GM12878 (cell line): ENCODE measurements at regions not wholly inside any gene's neighbourhood (a gene's known extent, or its start where the extent isn't known, plus 50 kb on each side); places are given as distances from the start of the nearest gene placed in this dataset.

Source experiments
- ATAC-seq: fragments of 200-7000 bp; cut with Tn5 transposase; 3 replicates; pipeline ENCODE4 v1.9.1; 2020; ENCODE audit warnings: mild to moderate bottlenecking, moderate library complexity
- BruUV-seq: library from RNA; stranded (reverse); fragments of 400-500 nt; replicated peaks from 2 replicates; lab custom pipeline; 2021; lab: Mats Ljungman, UMichigan
- CTCF ChIA-PET: fragments of 300-600 bp; sonication (Branson Sonifier 250); formaldehyde crosslinking; extraction: SDS; loops from one replicate; lab custom pipeline; 2021; ENCODE audit warnings: inconsistent platforms; lab: Yijun Ruan, JAX
- POLR2A ChIA-PET: fragments of 350-600 bp; formaldehyde crosslinking; extraction: SDS; loops from one replicate; lab custom pipeline; 2021; ENCODE audit warnings: inconsistent platforms; lab: Charles Lee
- RAD21 ChIA-PET: fragments of 300-600 bp; sonication (Branson Sonifier 250); formaldehyde crosslinking; loops from one replicate; lab custom pipeline; 2023; ENCODE audit warnings: antibody characterized with exemption; ENCODE audit not compliant: unreplicated experiment; lab: Charles Lee
- SMC1A ChIA-PET: fragments of 300-600 bp; sonication (Branson Sonifier 250); formaldehyde crosslinking; loops from one replicate; lab custom pipeline; 2023; ENCODE audit not compliant: unreplicated experiment, uncharacterized antibody; lab: Charles Lee
- DNase-seq: peaks from one replicate; pipeline ENCODE4 v3.0.0-alpha.2; 2011; ENCODE audit warnings: low read depth, low spot score
- FAIRE-seq: peaks from 3 replicates; lab custom pipeline; 2011; peaks lifted over from hg19 to GRCh38; lab: Jason Lieb, UNC
- H2AFZ ChIP-seq: 2 replicates; pipeline ENCODE4 v1.6.0; 2011; ENCODE audit warnings: low read depth, low read length, control low read depth; ENCODE audit not compliant: control insufficient read depth
- H3K27ac ChIP-seq: 2 replicates; pipeline ENCODE4 v1.5.1; 2011; ENCODE audit warnings: control low read depth; ENCODE audit not compliant: control insufficient read depth, insufficient read depth
- H3K27me3 ChIP-seq, 2 experiments: replicated peaks in 1 of 2; 2 replicates each; pipeline versions ENCODE4 v1.6.0 to v1.6.1; 2011; ENCODE audit warnings: low read length in 1 of 2; ENCODE audit not compliant: control insufficient read depth in 2 of 2, insufficient read depth in 2 of 2
- H3K36me3 ChIP-seq, 2 experiments: 2 replicates each; pipeline ENCODE4 v1.5.1; 2011; ENCODE audit warnings: low read length in 1 of 2; ENCODE audit not compliant: control insufficient read depth in 2 of 2, insufficient read depth in 2 of 2
- H3K4me1 ChIP-seq: 2 replicates; pipeline ENCODE4 v1.6.1; 2011; ENCODE audit warnings: mild to moderate bottlenecking, low read length, moderate library complexity, mixed read lengths; ENCODE audit not compliant: control insufficient read depth, insufficient read depth
- H3K4me2 ChIP-seq: 2 replicates; pipeline ENCODE4 v1.6.0; 2011; ENCODE audit warnings: control low read depth; ENCODE audit not compliant: control insufficient read depth, insufficient read depth
- H3K4me3 ChIP-seq: fragments of 200-600 bp; sonication (generic); 2 replicates; pipeline ENCODE4 v1.5.1; 2016
- H3K79me2 ChIP-seq: 2 replicates; pipeline ENCODE4 v1.6.0; 2011; ENCODE audit warnings: low read length; ENCODE audit not compliant: control insufficient read depth, insufficient read depth
- H3K9ac ChIP-seq: 2 replicates; pipeline ENCODE4 v1.8.0; 2011; ENCODE audit warnings: low read length, control low read depth, mixed read lengths; ENCODE audit not compliant: control insufficient read depth, insufficient read depth
- H3K9me3 ChIP-seq: replicated peaks from 3 replicates; pipeline ENCODE4 v1.5.1; 2011; ENCODE audit warnings: mild to moderate bottlenecking, low read length; ENCODE audit not compliant: control insufficient read depth, insufficient read depth
- H4K20me1 ChIP-seq: 2 replicates; pipeline ENCODE4 v1.6.0; 2011; ENCODE audit not compliant: control insufficient read depth, insufficient read depth
- BMI1 ChIP-seq: fragments of 450-650 bp; IDR thresholded peaks from 2 replicates; pipeline ENCODE4 v1.6.1; 2016; ENCODE audit warnings: mild to moderate bottlenecking, moderate library complexity, borderline replicate concordance
- E4F1 ChIP-seq: fragments of 450-650 bp; IDR thresholded peaks from 2 replicates; pipeline ENCODE4 v1.6.1; 2018; ENCODE audit warnings: borderline replicate concordance, mild to moderate bottlenecking; ENCODE audit not compliant: partially characterized antibody
- EGR1 ChIP-seq, 2 experiments: IDR thresholded peaks; 1 replicate in 1 of 2; 2 replicates in 1 of 2; pipeline ENCODE4 v1.6.1; 2011 to 2012; ENCODE audit warnings: low read depth in 2 of 2, low read length in 2 of 2, borderline replicate concordance in 1 of 2, mild to moderate bottlenecking in 1 of 2, moderate library complexity in 1 of 2
- ESRRA ChIP-seq: IDR thresholded peaks from 2 replicates; pipeline ENCODE4 v1.6.1; 2012; ENCODE audit warnings: mild to moderate bottlenecking, low read length, improper control_type of control experiment
- EZH2 ChIP-seq: IDR thresholded peaks from 2 replicates; pipeline ENCODE4 v1.6.1; 2012; ENCODE audit warnings: low read depth, mild to moderate bottlenecking, control low read depth, inconsistent platforms, low read length, borderline replicate concordance; ENCODE audit not compliant: control insufficient read depth
- GATAD2B ChIP-seq: fragments of 450-650 bp; conservative IDR thresholded peaks from 2 replicates; pipeline ENCODE4 v1.6.1; 2017; ENCODE audit warnings: low read depth, mild to moderate bottlenecking, moderate library complexity
- HSF1 ChIP-seq: fragments of 150-350 bp; IDR thresholded peaks from 2 replicates; pipeline ENCODE4 v1.6.1; 2014; ENCODE audit warnings: mild to moderate bottlenecking, low read depth, low read length
- NR2C1 ChIP-seq: fragments of 450-650 bp; IDR thresholded peaks from 2 replicates; pipeline ENCODE4 v1.6.1; 2017; ENCODE audit warnings: antibody characterized with exemption, mild to moderate bottlenecking, moderate library complexity
- SMAD1 ChIP-seq: fragments of 450-650 bp; IDR thresholded peaks from 2 replicates; pipeline ENCODE4 v1.6.1; 2018; ENCODE audit warnings: mild to moderate bottlenecking, low read depth; ENCODE audit not compliant: partially characterized antibody
- SPI1 ChIP-seq: IDR thresholded peaks from 2 replicates; pipeline ENCODE4 v1.6.1; 2011; ENCODE audit warnings: low read depth, mild to moderate bottlenecking, low read length, moderate library complexity, borderline replicate concordance; ENCODE audit not compliant: insufficient read depth
- SREBF1 ChIP-seq: IDR thresholded peaks from 2 replicates; pipeline ENCODE4 v1.6.1; 2012; ENCODE audit warnings: mild to moderate bottlenecking, low read length
- TBL1XR1 ChIP-seq: IDR thresholded peaks from 2 replicates; pipeline ENCODE4 v1.6.1; 2012; ENCODE audit warnings: low read depth, low read length, improper control_type of control experiment
- YY1 ChIP-seq: IDR thresholded peaks from 2 replicates; pipeline ENCODE4 v1.6.1; 2011; ENCODE audit warnings: low read depth, mild to moderate bottlenecking, low read length
- WGBS: methylation state at CpG from one replicate; pipeline ENCODE4 v1.1.6; 2016; ENCODE audit warnings: low lambda C conversion rate; ENCODE audit not compliant: insufficient replicate concordance, insufficient coverage; ENCODE audit errors: missing lambda C conversion rate; 5-methylcytosine and 5-hydroxymethylcytosine counted together
- in situ Hi-C: fragments of 300-500 bp; cut with MboI; formaldehyde crosslinking; loops from 9 replicates; pipeline ENCODE4 v1.14.3; 2018; ENCODE audit warnings: mixed read lengths
- intact Hi-C: fragments of 100-400 bp; cut with micrococcal nuclease; formaldehyde crosslinking; loops from one replicate; pipeline ENCODE4 v1.14.2; 2022; ENCODE audit not compliant: unreplicated experiment
- TF ChIP-seq, protein P1 (sequence below): IDR thresholded peaks from 2 replicates; pipeline ENCODE4 v1.6.1; 2012; ENCODE audit warnings: mild to moderate bottlenecking, low read depth, low read length

DNA sequence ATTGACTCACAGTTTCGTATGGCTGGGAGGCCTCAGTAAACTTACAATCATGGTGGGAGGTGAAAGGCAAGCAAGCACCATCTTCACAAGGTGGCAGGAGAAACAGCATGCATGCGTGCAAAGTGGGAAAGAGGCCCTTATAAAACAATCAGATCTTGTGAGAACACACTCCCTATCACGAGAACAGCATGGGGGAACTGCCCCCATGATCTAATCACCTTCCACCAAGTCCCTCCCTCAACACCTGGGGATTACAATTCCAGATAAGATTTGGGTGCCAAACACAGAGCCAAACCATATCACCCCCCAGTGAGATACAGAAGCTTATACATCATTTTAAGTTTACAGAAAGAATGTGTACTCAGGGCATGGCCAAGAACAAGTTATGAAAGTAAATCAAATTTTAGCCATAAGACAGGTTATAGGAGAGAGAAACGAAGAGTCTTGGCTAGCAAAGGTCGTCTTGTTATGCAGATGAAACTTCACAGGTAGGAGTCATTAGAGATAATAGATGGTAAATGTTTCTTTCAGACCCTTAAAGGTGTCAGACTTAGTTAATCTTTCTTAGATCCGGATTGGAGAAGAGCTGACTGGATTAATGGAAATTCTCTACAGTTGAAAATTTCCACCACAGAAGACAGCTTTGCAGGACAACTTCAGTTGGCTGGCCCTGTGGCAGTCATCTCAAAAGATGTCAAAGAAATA, 79.8 kb upstream of the SEL1L start:
- Histone ChIP-seq H3K36me3 (no peaks in the 10 kb centered on the region), H3K27ac (no peak overlapping the region), H2AFZ (no peak overlapping the region), H3K4me1 (no peaks in the 10 kb centered on the region), H3K79me2 (no peaks in the 10 kb centered on the region), H4K20me1 (no peaks in the 10 kb centered on the region), H3K9me3 (no peaks in the 10 kb centered on the region), H3K4me2 (no peak overlapping the region), H3K4me3 (no peak overlapping the region), H3K27me3 (no peaks in the 10 kb centered on the region), H3K9ac (no peak overlapping the region)
- in situ Hi-C loops (no loop called here), intact Hi-C loops (no loop called here)
- SMC1A ChIA-PET, result no interaction called here
- 6% methylated on average over 6 of the region's 6 CpGs for WGBS
- POLR2A ChIA-PET, result interaction anchor here (0.6 kb wide), 1 partner anchor 307 kb away, joined by 3 read pairs; no protein-coding TSS in a partner anchor
- FAIRE-seq, result no peak
- BruUV-seq, result no TSS peak
- no peak for ATAC-seq
- RAD21 ChIA-PET, result no interaction called here
- no peak for DNase-seq
- CTCF ChIA-PET, result interaction anchor here (0.5 kb wide), 1 partner anchor 9 kb away, joined by 3 read pairs; no protein-coding TSS in a partner anchor
- TF ChIP-seq ESRRA, result no peak
- no peak for TF ChIP-seq TBL1XR1
- no peak for TF ChIP-seq EGR1 (IDR thresholded peaks at IDR 0.05; ENCODE audit: borderline replicate concordance in 1 of 2, low read depth in 2 of 2, low read length in 2 of 2)
- no peak for TF ChIP-seq SPI1
- TF ChIP-seq EZH2, result no peak
- TF ChIP-seq E4F1, result no peak
- TF ChIP-seq, protein P1, sequence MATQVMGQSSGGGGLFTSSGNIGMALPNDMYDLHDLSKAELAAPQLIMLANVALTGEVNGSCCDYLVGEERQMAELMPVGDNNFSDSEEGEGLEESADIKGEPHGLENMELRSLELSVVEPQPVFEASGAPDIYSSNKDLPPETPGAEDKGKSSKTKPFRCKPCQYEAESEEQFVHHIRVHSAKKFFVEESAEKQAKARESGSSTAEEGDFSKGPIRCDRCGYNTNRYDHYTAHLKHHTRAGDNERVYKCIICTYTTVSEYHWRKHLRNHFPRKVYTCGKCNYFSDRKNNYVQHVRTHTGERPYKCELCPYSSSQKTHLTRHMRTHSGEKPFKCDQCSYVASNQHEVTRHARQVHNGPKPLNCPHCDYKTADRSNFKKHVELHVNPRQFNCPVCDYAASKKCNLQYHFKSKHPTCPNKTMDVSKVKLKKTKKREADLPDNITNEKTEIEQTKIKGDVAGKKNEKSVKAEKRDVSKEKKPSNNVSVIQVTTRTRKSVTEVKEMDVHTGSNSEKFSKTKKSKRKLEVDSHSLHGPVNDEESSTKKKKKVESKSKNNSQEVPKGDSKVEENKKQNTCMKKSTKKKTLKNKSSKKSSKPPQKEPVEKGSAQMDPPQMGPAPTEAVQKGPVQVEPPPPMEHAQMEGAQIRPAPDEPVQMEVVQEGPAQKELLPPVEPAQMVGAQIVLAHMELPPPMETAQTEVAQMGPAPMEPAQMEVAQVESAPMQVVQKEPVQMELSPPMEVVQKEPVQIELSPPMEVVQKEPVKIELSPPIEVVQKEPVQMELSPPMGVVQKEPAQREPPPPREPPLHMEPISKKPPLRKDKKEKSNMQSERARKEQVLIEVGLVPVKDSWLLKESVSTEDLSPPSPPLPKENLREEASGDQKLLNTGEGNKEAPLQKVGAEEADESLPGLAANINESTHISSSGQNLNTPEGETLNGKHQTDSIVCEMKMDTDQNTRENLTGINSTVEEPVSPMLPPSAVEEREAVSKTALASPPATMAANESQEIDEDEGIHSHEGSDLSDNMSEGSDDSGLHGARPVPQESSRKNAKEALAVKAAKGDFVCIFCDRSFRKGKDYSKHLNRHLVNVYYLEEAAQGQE, result no peak
- TF ChIP-seq BMI1, result no peak
- TF ChIP-seq SREBF1, result no peak
- no peak for TF ChIP-seq YY1
- TF ChIP-seq SMAD1, result no peak
- TF ChIP-seq GATAD2B, result no peak
- TF ChIP-seq NR2C1, result no peak
- TF ChIP-seq HSF1, result no peak
